T follicular helper cell (primary cell): ENCODE measurements at regions not wholly inside any gene's neighbourhood (a gene's known extent, or its start where the extent isn't known, plus 50 kb on each side); places are given as distances from the start of the nearest gene placed in this dataset.
A peak's percentile ranks its signal among the peaks of the same experiment; 100 is the strongest.

Source experiments
- DNase-seq: peaks from one replicate; pipeline ENCODE4 v3.0.0-alpha.2; 2020; ENCODE audit warnings: low read depth

DNA sequence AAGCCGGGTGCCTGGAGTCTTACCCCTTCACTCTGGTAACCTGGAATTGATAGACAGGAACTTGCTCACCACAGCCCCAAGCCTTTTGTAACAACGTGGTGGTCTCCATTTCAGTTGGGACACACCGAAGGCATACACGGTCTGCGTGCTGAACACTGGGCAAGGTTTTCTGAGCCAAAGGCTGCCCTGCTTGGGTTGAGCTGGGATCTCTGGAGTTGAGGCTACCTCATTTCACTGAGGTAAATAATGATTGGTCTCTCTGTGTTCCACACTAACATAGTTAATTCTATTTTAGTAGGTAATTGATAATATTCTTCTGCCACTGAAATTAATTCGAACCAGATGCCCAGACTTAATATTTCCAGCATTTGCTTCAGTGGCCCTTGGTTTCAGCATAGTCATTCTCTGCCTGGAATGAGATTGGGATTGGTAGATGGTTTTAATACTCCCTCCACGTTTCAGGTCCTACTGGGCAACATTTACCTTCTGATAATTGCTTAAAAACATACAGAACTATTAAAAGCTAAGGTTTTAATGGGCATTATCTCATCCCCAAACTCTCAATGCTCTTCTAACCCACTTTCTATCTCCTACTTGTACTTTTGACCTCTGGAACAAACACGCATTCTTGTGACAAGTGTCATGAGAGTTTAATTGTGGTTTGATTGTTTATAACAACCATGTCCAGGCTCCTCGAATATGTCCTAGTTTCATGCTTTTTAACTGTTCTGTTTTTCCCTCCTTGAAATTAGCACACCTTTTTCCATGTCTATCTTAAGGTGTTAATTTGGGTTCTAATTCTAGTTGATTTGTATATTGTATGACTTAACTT lies 202.3 kb upstream of the KLF6 start:
- DNase-seq: no peak

DNA sequence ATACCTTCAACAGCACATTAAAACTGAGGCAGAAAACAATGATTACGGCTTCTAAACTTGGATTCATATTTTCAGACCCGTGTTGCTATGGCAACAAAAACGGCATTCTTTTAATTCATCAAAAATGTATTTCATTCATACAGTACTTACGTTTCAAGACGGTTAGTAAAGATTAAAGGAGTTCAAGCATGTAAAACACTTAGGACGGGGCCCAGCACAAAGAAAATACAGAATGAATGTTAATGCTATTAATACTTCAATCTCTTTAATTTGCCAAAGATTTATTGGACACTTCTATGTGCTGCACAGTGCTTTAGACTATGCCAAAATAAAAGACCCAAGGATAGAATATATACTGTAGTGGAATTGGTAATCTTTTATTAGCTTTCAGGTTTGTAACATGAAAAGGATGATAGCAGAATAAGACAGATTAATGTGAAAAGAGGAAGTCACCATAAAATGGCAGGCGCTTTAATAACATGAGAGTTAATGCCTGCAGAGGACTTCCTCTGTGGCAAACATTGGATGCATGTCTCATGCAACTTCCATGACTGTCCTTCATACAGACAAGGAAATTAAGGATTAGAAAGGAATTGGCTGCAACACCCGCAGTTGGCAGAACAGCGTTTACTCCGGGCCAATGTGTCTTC lies 201.6 kb upstream of the KLF6 start:
- no peak for DNase-seq

DNA sequence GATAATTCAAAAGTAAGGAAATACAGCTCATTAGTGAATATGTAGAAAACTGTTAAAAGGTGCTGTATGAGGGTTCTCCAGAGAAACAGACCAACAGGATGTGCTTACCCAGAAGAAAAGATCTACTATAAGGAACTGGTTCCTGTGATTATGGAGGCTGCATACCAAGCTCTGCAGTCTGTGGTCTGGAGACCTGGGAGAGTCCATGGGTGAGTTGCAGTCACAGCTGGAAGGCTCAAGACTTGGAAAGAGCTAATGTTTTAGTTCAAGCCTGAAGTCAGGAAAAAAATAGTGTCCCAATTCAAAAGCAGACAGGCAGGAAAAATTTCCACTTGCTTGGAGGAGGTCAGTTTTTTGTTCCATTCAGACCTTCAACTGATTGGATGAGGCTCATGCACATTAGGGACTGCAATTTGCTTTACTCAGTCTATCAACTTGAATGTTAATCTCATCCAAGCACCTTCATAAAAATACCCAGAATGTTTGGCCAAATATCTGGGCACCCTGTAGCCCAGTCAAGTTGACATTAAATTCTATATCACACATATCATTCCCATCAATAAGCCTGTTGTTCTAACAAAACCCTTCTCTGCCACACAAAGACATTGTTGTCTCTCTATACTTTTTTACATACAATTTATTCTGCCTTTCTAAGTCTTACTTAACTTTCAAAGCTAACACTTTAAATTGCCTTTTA lies 197.9 kb upstream of the KLF6 start:
- no peak for DNase-seq

DNA sequence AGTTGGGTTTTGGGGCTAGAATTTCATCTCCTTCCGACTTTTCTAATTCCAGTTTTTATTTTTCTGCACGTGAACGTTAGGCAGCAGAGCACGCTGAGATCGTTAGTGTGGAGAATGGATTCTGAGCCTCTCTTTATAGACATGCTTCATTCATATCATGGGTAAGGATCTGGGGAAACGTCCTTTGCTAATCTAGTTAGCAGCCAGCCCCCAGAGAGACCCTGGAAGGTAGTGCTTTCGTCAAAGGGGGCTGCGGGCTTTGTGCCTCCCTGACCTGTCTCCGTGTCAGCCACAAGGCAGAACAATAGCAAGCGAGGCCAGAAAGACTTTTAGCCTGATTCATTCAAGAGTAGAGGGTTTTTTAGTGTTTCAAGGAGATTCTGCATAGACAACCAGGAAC lies 196.3 kb upstream of the KLF6 start:
- no peak for DNase-seq

DNA sequence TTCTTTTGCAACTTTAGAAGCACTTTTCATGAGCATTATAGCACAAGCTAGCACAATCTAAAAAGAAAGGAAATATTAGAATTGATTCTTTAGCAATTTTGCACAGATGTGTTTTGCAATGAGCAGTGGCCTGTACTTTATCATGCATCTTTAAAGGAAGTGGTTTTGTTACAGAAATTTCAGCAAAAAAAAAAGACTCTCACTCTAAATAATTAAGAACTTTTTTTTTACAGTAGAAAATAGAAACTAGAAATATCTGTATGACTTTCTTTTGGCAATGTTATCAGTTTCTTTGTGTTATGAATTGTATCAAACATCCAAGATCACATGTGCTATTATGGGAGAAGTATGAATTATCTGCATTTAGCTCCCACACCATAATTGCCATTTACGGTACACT lies 195.7 kb upstream of the KLF6 start:
- no peak for DNase-seq

DNA sequence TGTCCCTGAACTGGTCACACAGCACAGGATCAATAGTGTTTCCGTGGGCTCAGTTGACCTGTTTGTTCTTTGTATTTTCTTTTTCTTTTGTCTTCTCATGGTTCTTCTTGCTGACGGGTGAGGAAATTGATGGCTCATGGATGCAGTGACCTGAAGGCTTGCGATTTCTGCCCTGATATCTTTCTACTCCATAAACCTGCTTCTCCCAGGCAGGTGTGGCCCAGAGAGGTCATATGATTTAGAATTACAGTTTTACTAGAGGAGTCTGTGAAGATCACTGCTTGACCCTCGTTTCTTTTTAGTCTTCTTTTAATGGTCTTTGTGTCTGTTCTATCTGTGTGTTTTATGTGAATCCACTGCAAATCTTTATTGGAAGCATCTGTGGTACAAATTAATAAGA lies 195.1 kb upstream of the KLF6 start:
- no peak for DNase-seq

DNA sequence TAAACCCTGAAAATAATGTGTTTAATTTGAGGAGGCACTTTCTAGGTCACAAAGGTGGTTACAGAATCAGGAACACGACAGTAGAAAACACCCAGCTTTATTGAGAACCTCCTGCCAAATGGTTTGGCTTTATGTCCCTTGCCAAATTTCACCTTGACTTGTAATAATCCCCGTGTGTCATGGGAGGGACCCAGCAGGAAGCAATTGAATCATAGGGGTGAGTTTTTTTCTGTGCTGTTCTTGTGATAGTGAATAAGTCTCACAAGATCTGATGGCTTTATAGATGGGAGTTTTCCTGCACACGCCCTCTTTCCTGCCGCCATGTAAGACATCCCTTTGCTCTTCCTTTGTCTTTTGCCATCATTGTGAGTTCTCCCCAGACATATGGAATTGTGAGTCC lies 193.8 kb upstream of the KLF6 start:
- DNase-seq: no peak

DNA sequence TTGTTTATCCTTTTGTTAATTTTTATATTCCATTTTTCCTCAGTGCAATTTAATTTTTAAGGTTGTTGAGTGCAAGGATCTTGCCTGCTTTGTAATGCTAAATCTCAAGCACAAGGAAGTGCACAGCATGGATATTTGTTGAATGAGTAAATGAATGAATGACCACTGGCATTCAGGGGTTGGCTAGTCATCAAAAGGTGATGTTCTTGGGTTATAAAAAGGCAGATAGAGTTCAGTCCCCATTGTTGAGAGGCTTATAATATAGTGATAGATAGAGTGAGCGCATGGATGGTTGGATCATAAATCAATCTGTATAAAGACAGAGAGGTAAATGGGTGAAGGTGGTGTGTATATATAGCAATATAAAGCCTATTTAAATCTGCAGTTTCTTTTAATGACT lies 193.2 kb upstream of the KLF6 start:
- DNase-seq: no peak

DNA sequence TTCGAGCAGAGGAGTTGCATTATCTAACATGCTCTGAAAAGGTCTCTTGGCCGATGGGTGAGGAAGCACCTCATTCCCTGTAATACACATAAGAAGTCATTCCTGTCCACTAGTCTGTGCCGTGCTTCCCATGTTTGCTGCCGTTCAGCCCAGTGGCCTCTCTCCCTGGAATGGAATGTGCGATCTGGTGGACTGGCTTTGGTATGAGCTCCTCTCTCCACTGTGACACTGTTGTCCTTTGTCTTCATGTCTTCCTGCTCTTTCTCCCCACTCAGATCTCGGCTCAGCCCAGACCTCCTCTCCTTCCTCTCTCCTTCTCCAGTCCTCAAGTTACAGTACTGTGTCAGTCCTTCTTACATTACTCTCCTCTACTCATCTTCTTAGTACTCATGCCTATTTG lies 192.8 kb upstream of the KLF6 start:
- DNase-seq: no peak

DNA sequence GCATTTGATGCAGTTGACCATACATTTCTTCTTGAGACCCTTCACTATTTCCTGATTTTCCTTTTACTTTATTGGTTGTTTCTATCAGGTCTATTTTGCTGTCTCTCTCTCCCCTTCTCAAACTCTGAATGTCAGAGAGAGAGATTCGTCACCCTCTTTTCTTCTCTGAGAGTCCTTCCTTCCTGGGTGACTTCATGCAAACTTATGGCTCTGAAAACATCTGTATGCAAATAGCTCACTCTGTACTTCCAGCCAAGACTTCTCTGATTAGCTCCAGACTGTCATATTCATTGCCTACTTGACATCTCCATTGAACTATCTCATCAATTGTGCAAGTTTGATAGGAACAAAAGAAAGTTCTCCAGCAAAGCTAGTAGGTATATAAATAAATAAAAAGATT lies 191.7 kb upstream of the KLF6 start:
- no peak for DNase-seq

DNA sequence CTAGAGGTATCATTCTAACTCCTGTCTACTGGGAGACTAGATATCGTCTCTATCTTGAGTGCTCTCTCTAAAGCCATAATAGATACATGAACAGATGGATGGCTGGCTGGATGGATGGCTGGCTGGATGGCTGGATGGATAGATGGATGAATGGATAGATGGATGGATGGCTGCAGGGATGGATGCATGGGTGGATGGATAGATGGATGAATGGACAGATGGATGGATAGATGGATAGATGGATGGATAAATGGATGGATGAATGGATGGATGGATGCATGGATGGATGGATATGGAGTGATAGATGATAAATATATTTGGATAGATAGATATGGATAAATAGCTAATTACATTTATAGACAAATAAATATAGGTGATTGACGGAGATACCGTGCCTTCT lies 191.2 kb upstream of the KLF6 start:
- no peak for DNase-seq

DNA sequence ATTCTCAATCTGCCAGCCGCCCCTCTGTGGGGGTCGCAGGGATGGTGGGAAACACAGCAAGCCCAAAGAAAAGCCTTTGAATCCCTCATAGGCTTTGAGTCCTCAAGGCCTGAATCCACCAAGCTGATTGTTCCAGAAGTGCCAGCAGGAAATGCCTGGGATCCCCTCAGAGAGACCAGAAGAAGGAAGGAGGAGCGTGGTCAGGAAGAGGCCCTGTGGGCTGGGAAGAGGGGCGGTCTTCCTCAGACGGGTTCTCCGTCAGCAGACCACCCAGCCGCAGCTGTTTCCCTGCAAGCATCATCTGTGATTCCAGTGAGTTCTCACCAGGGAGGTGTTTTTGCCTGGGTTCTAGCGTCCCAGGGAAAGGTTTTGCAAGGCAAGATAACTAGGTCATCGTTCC lies 190.0 kb upstream of the KLF6 start:
- DNase-seq: no peak

DNA sequence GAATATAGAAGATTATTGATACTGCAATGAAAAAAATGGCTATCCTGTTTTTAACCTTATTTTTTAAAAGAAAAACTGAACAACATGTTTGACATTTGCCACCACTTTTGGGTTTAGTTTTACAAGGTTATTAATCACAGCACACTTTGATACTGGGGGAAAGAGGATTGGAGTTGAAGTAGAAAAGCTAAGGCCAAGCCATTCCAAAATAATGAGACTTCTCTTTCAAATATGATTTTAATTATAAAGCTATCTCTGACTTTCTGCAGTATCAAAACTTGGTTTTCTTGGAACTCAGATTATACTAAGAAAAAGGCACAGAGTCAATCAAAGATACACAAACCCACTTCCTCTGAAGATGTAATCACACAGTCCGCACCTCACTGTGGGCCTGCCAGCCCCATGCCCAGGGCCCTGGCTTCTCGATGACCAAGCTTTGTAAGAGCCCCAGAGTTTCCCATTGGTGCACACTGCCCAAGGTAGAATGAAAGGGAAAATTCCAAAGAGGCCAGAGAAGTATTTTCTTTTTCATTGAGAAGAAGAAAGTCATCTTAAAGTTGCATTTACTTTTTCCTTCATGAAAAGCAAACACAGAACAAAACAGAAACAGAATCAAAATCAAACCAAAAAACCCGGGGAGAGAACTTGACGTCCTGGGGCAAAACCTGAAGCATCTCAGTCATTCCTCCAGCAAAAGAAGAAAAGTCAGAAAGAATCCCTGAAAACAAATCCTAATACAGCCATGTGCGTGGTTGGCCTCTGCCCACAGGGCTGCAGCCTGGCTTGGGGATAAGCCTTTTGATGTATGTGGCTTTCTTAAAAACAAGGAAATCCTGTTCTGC lies 187.7 kb upstream of the KLF6 start:
- DNase-seq: no peak

DNA sequence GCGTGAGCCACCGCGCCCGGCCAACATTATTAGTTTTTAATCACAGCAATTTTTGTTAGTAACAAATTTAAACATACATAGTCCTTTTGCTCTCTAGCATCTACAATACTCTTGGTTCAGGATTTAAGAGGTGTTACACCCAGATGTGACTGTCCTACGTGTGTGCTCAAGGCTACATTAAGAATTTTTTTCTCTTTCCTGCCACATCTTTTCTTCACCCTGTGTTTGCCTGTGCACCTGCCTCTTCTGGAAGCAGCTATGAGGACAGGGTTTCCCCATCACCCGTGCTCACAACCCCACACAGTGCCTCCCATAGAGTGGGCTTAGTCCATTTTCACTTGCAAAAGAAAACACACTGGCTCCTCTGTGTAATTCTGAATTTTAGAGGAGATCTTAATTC lies 186.7 kb upstream of the KLF6 start:
- no peak for DNase-seq

DNA sequence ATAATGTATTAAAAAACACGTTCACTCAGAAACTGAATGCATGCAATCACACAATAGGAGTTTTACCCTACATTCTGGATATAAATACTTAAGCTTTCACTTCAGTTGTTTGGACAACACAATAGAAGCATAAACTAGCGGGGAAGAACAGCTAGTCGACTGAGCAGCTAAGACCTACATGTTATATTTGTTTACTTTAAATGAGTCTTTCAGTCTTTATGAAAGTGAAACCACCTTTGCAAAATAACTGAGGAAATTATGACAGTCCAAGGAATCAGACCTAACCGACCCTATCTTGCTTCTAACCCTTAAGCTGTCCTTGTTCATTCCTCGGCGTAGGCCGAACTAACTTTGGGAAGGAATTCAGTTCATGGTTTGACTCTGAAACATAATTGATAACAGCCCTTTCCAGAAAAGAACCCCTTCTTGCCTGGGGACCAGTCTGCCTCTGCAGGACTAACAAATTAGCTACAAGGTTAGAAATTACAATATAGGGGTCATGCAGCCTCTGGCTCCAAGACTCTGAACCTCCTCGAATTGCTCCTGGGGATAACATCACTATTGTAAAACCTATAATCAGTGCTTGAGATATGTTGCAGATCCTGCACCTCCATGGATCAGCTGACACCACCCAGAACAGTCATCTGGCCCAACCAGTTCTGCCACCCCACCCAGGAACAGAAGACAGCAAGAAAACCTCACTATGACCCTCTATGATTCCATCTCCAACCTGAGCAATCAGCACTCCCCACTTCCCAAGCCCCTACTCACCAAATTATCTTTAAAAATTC lies 185.1 kb upstream of the KLF6 start:
- no peak for DNase-seq

DNA sequence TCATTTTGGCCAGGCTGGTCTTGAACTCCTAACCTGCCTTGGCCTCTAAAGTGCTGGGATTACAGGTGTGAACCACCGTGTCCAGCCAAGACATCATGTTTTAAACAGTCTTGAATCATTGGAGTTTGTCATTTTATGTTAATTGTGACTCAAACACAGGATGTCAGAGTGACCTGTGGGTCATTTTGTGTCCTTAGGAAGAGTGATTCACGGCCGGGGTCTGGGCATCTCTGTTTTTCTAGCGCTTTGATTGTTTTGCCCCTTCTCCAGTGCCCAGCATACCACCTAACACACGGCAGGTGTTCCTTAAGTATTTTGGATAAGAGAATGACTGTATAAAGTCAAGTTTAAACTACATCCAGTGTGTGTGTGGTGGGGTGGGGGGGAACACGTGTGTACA lies 183.7 kb upstream of the KLF6 start:
- no peak for DNase-seq

DNA sequence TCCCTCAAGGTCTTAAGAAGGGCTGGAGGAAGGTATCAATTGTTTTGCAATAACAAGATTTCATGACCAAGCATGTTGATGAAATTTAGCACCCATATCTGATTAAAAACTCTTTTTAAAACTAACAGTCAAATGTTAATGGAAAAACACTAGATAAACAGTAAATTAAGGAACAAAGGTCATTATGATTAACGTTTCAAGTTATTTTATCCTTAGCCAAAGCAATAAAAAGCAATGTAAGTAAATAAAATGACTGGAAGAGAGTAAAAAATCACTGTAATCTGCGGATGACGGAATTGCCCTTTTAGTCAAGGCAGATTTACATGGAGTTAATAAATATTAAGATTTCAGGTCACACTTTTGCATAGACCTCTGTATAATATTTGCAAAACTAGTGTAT lies 179.5 kb upstream of the KLF6 start:
- no peak for DNase-seq

DNA sequence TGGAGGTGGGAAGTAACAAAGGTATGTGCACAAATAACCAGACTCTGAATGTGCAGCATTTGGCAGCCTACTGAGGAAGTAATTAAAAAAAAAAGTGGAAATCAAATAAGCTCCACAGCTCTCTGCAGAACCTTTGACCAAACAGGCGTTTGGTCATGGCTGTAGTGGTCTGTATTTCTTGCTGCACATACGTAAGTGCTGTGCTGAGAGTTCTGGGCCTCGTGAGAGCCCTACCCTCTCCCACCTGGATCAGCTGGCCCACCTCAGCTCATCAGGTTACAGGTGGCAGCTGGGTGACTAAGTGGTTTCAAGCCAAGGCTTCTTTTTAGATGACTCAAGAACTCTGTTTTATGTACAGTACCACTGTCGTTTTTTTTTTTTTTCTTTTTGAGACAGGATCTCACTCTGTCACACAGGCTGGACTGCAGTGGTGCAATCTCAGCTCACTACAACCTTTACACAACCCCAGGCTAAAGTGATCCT lies 178.2 kb upstream of the KLF6 start:
- no peak for DNase-seq

DNA sequence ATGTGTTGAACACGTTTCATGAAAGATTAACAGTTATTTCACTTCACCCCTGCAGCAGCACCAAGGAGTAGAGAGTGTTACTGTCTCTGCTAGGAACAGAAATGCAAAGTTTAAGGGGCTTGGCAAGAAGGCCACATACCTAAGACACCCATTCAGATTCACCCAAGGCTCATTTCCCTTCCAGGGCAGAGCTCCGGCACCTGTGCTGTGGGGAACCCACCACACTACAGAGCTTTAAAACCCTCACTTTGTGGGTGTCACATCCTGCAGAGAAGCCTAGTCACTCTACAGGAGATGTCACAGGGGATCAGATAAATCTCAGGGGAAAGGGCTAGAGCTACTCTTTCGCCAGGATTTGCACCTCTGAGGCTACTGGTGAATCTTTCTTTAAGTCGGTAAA lies 176.1 kb upstream of the KLF6 start:
- DNase-seq: peak; percentile 33

DNA sequence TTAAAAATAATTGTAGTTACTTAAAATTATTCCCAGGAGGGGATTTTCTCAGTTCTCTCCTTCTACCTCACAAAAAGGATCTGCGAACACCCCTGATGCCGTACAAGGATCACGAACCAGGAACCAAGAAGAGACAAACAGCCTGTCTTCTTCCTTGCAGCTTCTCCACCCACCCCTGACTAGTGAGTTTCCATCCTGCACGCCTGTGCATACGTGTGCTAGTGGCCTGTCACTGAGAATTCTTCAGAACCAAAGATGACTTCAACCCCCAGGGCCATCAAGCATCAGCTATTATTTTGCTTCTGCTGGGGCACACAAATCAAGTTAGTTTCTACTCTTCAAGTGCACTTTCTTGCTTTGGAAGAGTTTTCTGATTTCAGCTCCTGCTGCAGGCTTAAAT lies 175.5 kb upstream of the KLF6 start:
- no peak for DNase-seq
